GM18907 (cell line): ENCODE measurements at regions not wholly inside any gene's neighbourhood (a gene's known extent, or its start where the extent isn't known, plus 50 kb on each side); places are given as distances from the start of the nearest gene placed in this dataset.
"Not testable (repeated sequence)": the region's sequence is repeated elsewhere in the genome, so short reads cannot be mapped to it uniquely, and the experiment has no call there.

ENCODE experiments used
- ATAC-seq: cut with Tn5 transposase; IDR thresholded peaks from one replicate; pipeline ENCODE4 v1.9.1; 2021; ENCODE audit warnings: mild to moderate bottlenecking, moderate library complexity; ENCODE audit not compliant: unreplicated experiment

GRCh38 chrX:25442499-25442898, 426.7 kb upstream of the ARX start:
- no peak for ATAC-seq

GRCh38 chrX:25433307-25433706, 417.5 kb upstream of the ARX start:
- ATAC-seq: no peak

- ATAC-seq: no peak
Measured at GRCh38 chrX:25432396-25432795, 416.6 kb upstream of the ARX start.

GRCh38 chrX:25427873-25428555, 412.2 kb upstream of the ARX start:
- ATAC-seq: no peak

- ATAC-seq: not testable (repeated sequence)
Measured at GRCh38 chrX:25404163-25404562, 388.4 kb upstream of the ARX start.

GRCh38 chrX:25389266-25389665, 373.5 kb upstream of the ARX start:
- no peak for ATAC-seq

GRCh38 chrX:25383196-25383595, 367.4 kb upstream of the ARX start:
- no peak for ATAC-seq

GRCh38 chrX:25356456-25356855, 340.7 kb upstream of the ARX start:
- ATAC-seq: no peak

- no peak for ATAC-seq
Measured at GRCh38 chrX:25344161-25344936, 328.6 kb upstream of the ARX start.

GRCh38 chrX:25343060-25343459, 327.3 kb upstream of the ARX start:
- ATAC-seq: no peak

GRCh38 chrX:25337841-25338240, 322.1 kb upstream of the ARX start:
- ATAC-seq: no peak

GRCh38 chrX:25300994-25301393, 285.2 kb upstream of the ARX start:
- no peak for ATAC-seq

GRCh38 chrX:25296850-25297249, 281.1 kb upstream of the ARX start:
- peak; percentile 81 for ATAC-seq

GRCh38 chrX:25295466-25295865, 279.7 kb upstream of the ARX start:
- no peak for ATAC-seq

GRCh38 chrX:25290132-25290531, 274.4 kb upstream of the ARX start:
- no peak for ATAC-seq

- no peak for ATAC-seq
Measured at GRCh38 chrX:25288676-25289075, 272.9 kb upstream of the ARX start.

GRCh38 chrX:25287521-25287920, 271.8 kb upstream of the ARX start:
- no peak for ATAC-seq

GRCh38 chrX:25285598-25285997, 269.8 kb upstream of the ARX start:
- ATAC-seq: no peak

GRCh38 chrX:25279510-25279909, 263.7 kb upstream of the ARX start:
- no peak for ATAC-seq

GRCh38 chrX:25278341-25278740, 262.6 kb upstream of the ARX start:
- ATAC-seq: no peak

- no peak for ATAC-seq
Measured at GRCh38 chrX:25277574-25277973, 261.8 kb upstream of the ARX start.

GRCh38 chrX:25275159-25275558, 259.4 kb upstream of the ARX start:
- no peak for ATAC-seq

GRCh38 chrX:25241461-25241860, 225.7 kb upstream of the ARX start:
- no peak for ATAC-seq
